ENCODE measurements at regions not wholly inside any gene's neighbourhood (a gene's known extent, or its start where the extent isn't known, plus 50 kb on each side); places are given as distances from the start of the nearest gene placed in this dataset.

GRCh38 chr4:170336238-170336775, 246.6 kb upstream of the AADAT start:
- DNase-seq (ENCODE audit: extremely low read depth, low read depth): no peak
- no peak for TF ChIP-seq CTCF (IDR thresholded peaks at IDR 0.05; ENCODE audit: low read depth, low read length)

- no peak for DNase-seq (ENCODE audit: extremely low read depth, low read depth)
- no peak for TF ChIP-seq CTCF (IDR thresholded peaks at IDR 0.05; ENCODE audit: low read depth, low read length)
Measured at GRCh38 chr4:170325599-170325998, 235.8 kb upstream of the AADAT start.

GRCh38 chr4:170323623-170324022, 233.9 kb upstream of the AADAT start:
- no peak for TF ChIP-seq CTCF (IDR thresholded peaks at IDR 0.05; ENCODE audit: low read depth, low read length)
- no peak for DNase-seq (ENCODE audit: extremely low read depth, low read depth)

GRCh38 chr4:170307182-170307581, 217.4 kb upstream of the AADAT start:
- TF ChIP-seq CTCF (IDR thresholded peaks at IDR 0.05; ENCODE audit: low read depth, low read length): no peak; the same call in 1 of the 2 replicates
- DNase-seq (ENCODE audit: extremely low read depth, low read depth): no peak

- no peak for TF ChIP-seq CTCF (IDR thresholded peaks at IDR 0.05; ENCODE audit: low read depth, low read length)
- no peak for DNase-seq (ENCODE audit: extremely low read depth, low read depth)
Measured at GRCh38 chr4:170306208-170306607, 216.5 kb upstream of the AADAT start.

GRCh38 chr4:170305627-170306026, 215.9 kb upstream of the AADAT start:
- no peak for DNase-seq (ENCODE audit: extremely low read depth, low read depth)
- no peak for TF ChIP-seq CTCF (IDR thresholded peaks at IDR 0.05; ENCODE audit: low read depth, low read length)

- no peak for DNase-seq (ENCODE audit: extremely low read depth, low read depth)
- TF ChIP-seq CTCF (IDR thresholded peaks at IDR 0.05; ENCODE audit: low read depth, low read length): no peak
Measured at GRCh38 chr4:170281027-170281426, 191.3 kb upstream of the AADAT start.

Data from AG09319 (cell line).